OCI-M2 (cell line): ENCODE measurements at regions not wholly inside any gene's neighbourhood (a gene's known extent, or its start where the extent isn't known, plus 50 kb on each side); places are given as distances from the start of the nearest gene placed in this dataset.

Experiments
- DNase-seq: peaks from one replicate; lab custom pipeline; 2025; ENCODE audit not compliant: unreplicated experiment; lab: John Stamatoyannopoulos, UW

GRCh38 chr1:204736836-204737235 lies 51.3 kb upstream of the LRRN2 start:
- DNase-seq: no peak

GRCh38 chr1:204738506-204738905 lies 53.0 kb upstream of the LRRN2 start:
- no peak for DNase-seq

GRCh38 chr1:204740354-204740753 lies 54.8 kb upstream of the LRRN2 start:
- no peak for DNase-seq

- DNase-seq: no peak
Observed at GRCh38 chr1:204741440-204741839, 55.9 kb upstream of the LRRN2 start.

- DNase-seq: no peak
Observed at GRCh38 chr1:204742676-204743251, 57.2 kb upstream of the LRRN2 start.

- DNase-seq: no peak
Observed at GRCh38 chr1:204744107-204744779, 58.7 kb upstream of the LRRN2 start.

- DNase-seq: no peak
Observed at GRCh38 chr1:204746838-204747442, 61.4 kb upstream of the LRRN2 start.

- DNase-seq: no peak
Observed at GRCh38 chr1:204751480-204751879, 65.9 kb upstream of the LRRN2 start.

GRCh38 chr1:204751883-204752687 lies 66.5 kb upstream of the LRRN2 start:
- DNase-seq: no peak

- DNase-seq: no peak
Observed at GRCh38 chr1:204752688-204753040, 67.1 kb upstream of the LRRN2 start.

GRCh38 chr1:204754821-204755220 lies 69.3 kb upstream of the LRRN2 start:
- no peak for DNase-seq

- no peak for DNase-seq
Observed at GRCh38 chr1:204756349-204756748, 70.8 kb upstream of the LRRN2 start.

- no peak for DNase-seq
Observed at GRCh38 chr1:204756811-204757210, 71.3 kb upstream of the LRRN2 start.

GRCh38 chr1:204758601-204759000 lies 73.1 kb upstream of the LRRN2 start:
- no peak for DNase-seq

GRCh38 chr1:204760350-204760749 lies 74.8 kb upstream of the LRRN2 start:
- DNase-seq: no peak

- DNase-seq: no peak
Observed at GRCh38 chr1:204760757-204761156, 75.2 kb upstream of the LRRN2 start.

- peak; percentile 1 for DNase-seq
Observed at GRCh38 chr1:204763773-204764427, 78.4 kb upstream of the LRRN2 start.

GRCh38 chr1:204769997-204770396 lies 84.5 kb upstream of the LRRN2 start:
- no peak for DNase-seq

- DNase-seq: no peak
Observed at GRCh38 chr1:204771358-204771757, 85.8 kb upstream of the LRRN2 start.

GRCh38 chr1:204773246-204773645 lies 87.7 kb upstream of the LRRN2 start:
- no peak for DNase-seq

GRCh38 chr1:204775546-204775945 lies 90.0 kb upstream of the LRRN2 start:
- no peak for DNase-seq
